CD4-positive, alpha-beta T cell treated with Interleukin-17A for 1 hour (primary cell): ENCODE measurements at regions not wholly inside any gene's neighbourhood (a gene's known extent, or its start where the extent isn't known, plus 50 kb on each side); places are given as distances from the start of the nearest gene placed in this dataset.

Experiments used
- DNase-seq: peaks from one replicate; pipeline ENCODE4 v3.0.0-alpha.2; 2020

DNA sequence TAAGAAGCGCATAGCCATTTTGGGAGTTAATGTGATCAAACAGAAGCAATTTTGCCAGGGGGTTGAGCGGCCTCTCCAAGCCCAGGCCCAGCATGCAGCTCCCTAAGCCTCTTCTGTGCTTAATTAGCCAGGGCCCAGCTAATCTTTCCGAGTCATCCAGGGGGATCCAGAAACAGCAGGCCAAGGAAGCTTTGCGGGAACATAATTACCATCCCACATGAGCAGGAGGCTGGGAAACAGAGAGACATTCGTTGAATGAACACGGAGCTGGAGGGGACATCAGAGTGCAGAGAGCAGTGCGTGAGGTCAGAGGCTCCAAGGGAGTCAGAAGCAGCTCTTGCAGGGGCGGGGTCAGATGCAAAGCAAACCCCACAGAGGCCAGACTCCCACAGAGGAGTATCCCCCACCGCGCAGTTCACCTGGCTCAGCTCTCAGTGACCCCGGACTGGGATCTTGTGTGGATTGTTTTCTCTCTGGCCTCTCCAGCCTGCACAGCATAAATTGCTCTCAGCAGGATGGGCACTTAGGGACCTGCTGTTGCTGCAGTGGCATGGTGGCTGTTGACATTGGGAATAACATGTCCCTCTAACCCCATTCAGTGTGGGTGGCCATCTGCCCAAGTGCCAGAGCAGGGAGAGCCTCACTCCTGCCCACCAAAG is 657.4 kb downstream of the AJAP1 start:
- DNase-seq: no peak

DNA sequence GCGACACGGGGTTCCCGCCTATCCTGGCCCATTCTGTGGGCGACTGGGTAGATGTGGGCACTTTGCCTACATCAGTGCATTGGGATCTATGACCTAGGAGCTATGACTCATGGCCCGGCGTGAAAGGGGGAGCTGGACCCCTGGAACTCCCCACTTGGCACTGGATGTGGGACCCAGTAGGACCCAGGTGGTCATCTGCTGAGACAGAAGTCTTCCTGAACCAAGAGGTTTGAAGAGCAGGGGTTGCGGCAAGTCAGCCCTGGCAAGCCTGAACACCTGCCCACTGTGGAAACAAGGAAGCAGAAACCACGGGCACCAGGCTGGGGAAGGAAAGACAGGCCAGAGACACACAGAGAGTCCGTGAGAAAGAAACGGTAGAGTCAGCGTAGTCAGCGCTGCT is 656.7 kb downstream of the AJAP1 start:
- DNase-seq: no peak

DNA sequence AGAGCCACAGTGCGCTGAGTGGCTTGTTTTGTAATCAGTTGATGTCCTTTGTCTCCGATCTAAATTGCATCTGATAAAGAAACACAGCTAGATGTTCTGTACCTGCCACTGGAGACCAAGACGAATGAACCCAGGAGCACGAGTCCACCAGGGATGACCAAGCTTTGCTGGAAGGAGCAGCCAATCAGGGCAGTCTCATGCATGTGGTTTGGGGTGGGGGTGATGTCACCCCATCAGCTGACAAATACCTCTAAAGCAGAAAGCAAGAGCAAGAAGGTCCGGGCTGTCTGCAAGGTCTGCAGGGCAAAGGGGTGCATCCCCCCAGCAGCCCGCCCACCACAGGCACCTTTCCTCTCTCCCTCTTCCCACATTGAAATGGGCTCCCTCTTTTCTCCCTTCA is 653.8 kb downstream of the AJAP1 start:
- no peak for DNase-seq

DNA sequence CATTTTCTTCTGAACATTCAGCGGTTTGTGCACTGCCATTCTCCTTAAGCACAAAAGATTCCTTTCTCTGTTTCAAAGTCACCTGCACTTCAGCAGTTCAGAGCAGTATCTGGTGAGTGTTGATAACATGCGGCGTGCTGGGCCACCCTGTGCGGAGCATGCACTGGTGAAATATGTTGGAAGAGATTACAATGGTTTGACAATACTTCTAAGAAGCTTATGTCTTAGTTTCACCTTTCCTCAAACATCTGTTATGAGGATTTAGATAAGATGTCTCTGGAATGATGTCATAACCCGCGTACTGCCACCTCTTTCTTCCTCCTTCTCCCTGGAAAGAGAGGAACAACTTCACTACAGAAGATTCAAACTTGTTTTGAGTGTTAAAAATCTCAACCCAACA is 650.3 kb downstream of the AJAP1 start:
- no peak for DNase-seq

DNA sequence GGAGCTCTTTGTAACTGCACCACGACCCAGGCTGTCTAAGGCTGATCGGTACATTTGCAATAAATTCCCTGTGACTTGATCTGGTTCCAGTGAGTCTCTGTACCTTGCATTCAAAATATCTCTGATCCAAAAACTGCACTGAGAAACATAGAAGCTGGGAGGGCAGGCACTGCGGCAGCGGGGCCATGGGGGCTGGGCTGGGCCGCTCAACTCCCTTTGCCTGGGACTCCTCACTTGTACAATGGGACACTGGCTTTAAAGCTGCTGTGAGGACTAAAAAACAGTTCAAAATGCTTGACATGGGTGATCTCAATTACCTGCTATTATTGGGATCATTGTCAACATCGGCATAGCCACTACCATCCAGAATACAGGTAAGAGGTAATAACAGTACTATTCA is 644.0 kb downstream of the AJAP1 start:
- DNase-seq: no peak

DNA sequence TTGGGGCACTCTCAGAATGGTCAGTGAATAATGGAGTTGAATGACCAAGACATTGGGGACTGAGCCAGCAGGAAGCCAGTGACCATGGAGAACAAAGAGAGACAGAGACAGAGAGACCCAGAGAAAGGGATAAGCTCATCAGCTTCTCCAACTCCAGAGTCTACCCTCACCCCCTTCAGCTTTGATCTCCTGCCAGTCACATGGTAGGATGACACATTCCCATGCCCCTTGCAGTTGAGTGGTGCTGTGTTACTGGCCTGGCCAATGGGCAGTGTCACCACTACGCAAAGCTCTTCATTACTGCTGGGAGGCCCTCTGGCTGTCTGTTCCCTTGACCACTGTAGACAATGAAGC is 643.5 kb downstream of the AJAP1 start:
- DNase-seq: no peak

DNA sequence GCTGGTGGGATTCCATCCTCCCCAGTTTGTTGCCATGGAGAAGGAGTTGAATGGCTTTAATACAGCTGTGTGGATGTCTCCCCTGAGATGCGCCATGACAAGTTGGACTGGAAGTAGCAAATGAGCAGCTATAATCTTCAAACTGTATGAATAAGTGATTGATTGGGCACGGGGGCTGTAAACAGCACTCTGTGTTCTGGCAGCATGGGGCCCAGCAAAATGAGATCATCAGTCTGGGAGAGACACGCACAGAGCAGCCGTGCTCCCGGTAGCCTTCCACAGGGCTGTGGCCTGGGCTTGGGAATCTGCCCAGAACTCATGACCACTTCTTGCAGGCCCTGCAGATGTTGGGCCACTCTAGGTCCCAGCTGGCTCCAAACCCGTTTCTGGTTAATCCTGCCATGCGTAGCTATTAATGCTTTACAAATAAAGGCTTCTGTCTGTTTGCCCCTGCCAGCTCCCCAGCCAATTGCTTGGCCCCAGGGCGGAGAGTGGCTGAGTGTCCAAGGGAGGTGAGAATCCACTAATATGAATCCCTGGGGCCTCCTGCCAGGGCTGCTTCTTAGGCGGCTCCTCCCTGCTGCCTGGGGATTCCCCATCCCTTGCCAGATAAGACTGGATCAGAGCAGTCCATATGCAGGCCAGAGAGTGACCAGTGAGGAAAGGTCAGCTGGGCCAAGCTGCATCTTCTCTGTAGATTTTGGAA is 642.9 kb downstream of the AJAP1 start:
- DNase-seq: no peak

DNA sequence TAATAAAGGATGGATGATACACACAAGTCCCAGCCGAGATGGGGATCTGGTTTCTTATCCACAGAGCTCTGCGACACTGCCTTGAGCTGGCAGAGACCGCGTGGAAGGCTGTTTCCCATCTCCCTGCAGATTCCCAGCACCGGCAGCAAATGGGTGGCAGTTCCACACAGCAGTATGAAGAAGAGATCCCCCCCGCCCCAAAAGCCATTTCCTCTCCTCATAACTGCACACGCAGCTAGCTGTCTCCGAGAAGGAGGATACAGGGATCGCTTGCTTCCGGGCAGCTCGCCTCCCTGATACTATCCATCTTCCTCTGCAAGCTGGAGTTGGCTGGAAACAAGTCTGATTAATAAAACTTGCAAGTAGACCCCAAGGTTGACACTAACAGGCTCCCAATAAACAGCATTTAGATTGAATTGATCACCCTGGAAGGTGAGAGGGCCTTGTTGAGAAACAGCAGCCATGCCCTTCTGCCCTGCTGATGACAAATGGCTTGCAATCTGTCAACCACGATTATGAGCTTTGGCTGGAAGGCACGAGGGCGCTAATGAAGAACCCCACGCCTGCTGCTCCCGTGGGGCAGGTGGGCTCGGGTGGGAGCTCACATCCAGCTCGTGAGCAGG is 642.3 kb downstream of the AJAP1 start:
- no peak for DNase-seq

DNA sequence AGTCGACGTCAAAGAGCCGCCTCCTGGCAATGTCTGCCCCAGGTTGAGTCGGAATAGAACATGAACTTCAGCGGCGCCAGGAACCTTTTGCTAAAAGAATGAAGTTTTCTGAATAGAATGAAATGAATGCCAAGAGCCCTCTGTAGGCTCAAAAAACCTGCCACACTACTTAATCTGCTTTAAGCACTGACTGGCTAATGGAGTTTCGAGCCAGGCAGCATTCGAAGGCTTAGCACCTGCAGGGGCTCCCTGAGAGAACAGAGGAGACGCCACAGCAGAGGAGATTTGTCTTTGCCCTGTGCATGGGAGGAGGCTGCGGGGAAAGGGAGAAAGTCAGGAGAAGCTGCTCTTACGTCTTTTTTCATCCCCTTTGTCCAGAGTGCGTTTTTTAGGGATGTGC is 641.7 kb downstream of the AJAP1 start:
- no peak for DNase-seq

DNA sequence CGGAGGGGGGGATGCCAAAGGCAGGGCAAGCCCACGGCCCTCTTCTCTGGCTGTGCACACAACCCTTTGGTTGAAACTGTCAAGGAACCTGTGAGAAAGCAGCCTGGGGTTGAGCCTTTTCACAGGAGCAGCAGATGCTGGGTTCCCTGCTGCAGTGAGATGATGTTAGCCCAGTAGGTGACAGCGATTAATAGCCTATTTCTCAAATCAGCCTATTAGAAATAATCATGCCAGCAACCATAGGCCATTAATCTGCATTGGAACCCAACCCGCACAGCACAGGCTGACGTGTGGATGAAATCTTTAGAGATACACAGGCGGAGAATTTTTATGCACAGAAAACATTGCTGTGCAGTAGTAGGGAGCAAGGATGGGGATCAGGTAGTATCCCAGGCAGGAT is 637.5 kb downstream of the AJAP1 start:
- no peak for DNase-seq

DNA sequence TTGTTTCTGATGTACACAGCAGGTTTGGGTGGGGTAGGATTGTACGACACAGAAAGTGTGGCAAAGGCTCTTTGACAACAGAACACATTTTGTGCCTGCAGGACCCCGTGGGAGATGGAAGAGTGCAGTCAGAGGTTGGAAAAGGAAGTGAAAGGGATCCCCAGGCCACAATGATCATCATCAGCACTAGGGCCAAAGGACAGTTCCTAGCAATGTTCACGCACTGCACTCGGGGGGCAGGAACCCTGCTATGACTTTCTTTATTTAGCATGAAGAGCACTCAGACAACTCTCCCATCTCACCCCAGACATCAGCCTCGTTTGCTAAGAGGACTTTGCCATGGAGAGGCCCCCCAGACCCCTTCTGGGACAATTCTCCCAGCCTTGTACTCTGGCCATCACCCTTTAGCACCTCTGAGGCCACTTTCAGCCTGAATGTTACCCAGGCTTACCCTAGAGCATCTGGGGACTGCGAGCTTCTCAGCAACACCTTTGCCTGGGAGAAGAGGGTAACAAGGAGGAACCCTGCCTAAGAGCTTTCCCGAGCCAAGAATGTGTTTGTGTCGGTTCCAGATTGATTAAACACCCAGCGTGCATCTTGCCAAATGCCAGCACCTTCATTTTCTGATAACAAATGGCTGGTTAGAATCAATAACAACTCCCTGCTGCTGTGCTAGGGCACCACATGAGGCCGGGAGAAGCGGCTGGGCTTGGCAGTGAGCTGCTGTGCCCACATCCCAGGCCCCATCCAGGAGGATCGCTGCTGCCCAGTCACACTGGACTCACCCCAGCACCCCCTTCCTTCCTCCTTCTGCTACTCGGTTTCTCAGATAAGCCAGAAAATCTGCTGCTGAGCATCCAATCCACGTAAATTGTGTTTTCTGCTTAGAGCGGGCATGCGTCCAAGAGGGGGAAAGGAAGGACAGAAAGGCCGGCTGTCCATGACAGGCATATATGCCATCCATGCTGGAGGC is 633.1 kb downstream of the AJAP1 start:
- DNase-seq: no peak

DNA sequence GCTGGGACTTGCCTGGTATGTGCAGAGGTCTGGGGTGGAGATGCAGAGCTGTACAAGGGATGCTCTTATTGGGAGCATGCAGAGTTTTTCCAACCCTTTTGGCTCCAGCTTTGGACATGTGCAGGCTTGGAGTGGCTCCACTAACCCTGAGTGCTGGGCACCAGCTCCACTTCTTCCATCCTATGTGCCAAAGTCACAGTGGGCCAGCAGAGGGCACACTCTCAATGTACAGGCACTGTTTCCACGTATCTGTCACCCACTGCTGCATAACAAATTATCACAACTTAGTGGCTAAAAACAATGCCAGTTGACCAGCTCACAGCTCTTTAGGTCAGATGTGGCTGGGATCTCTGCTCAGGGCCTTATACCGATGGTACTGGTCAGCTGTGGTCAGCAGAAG is 631.8 kb downstream of the AJAP1 start:
- peak; percentile 52 for DNase-seq

DNA sequence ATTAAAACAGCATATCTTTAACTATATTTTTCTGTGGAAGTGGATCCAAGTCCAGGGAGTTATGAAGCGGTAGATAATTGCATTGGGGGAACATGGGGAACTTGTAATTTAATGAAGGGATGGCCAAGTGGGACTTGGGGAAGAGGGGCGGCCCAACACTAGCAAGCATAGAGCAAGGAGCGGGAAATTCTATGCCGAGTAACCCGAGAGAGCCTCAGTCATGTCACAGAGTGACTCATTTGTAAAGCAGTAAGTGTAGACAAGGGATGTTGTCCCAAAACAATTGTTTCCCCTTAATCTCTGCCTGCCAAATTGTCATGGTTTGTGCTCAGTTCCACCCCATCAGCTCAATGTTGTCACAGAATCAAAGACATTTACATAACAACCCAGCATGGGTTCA is 620.1 kb downstream of the AJAP1 start:
- DNase-seq: no peak

DNA sequence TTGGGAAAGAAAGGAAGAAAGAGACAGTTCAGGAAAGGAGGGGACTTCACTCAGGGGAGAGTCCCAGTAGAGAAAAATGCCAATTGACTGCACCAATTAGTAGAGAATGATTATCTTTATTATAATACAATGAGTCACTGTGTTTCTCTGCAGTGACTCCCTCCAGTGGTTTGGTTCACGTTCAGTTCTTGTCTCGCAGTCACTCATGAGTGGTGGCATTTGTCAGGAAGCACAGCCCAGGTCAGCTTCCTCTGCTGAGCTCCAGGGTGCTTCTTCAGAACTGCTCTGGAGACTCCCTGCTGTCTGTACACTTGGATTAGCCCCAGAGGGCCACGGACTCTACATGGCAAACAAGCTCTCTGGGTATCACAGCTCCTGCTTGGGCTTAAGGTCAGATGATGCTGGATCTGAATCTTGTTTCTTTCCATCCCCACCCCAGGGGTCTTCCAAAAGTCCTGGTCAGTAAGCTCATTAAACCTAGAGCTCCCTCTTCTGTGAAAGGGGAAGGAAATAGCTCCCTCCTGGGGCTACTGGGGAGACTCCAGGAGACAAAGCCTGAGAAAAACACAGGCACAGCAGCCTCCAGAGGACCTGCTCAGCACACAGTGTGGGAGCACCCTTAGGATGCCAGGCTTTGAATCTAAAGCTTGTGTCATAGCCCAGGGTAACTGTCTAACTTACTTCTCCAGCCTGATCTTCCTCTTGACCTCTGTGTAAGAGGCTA is 619.0 kb downstream of the AJAP1 start:
- DNase-seq: no peak

DNA sequence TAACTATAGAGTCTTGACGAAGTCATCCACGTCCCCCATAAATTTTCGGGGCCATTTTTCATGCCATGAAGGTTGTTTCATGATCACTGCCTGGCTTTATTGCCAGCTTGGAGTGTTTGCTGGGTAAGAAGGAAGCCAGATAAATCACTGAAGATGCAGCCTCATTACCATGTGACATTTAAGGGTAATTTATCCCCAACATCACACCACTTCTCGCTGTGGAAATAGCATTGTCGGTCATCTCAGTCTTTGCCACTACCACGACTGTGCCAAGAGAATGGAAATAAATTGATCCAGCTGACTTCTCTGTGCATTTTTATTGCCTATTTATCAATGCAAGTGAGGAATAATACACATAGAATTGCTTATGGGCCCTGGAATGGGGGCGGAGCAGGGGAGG is 617.9 kb downstream of the AJAP1 start:
- no peak for DNase-seq

DNA sequence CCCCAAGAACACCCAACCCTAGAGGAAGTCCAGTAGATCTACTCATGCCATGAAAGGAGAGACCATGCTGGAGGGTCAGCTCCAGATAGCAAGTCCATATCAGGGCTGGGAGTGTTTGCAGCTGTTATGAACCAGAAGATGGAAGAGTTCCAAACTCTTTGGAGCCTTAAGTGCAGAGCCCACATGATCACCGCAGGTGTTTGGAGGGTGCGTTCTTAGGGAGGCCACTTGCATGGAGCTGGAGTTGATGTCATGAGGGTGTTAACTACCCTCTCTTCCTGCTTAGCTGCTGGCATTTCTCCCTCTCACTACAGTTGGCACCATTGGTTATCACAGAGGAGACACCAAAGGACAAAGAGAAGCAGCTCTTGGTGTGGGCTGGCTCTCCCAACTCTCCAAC is 616.9 kb downstream of the AJAP1 start:
- DNase-seq: no peak

DNA sequence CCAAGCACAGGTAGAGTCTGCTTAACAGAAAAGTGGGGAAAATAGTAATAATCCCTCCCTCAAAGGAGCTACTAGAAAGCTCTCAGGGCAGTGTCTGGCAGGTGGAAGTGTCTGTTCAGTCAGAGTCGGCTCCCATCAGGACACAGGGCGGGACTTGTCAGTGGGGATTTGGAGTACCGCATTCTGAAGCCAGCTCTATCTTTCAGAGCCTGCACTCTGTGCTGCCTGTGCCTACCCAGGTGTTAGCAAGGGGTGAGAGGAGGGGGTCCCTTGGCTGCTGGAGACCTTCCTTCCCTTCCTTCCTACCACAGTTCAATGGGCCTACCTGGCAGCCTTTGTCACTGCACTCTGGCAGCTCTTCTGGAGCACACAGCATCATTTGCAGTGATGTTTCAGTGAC is 615.5 kb downstream of the AJAP1 start:
- DNase-seq: no peak

DNA sequence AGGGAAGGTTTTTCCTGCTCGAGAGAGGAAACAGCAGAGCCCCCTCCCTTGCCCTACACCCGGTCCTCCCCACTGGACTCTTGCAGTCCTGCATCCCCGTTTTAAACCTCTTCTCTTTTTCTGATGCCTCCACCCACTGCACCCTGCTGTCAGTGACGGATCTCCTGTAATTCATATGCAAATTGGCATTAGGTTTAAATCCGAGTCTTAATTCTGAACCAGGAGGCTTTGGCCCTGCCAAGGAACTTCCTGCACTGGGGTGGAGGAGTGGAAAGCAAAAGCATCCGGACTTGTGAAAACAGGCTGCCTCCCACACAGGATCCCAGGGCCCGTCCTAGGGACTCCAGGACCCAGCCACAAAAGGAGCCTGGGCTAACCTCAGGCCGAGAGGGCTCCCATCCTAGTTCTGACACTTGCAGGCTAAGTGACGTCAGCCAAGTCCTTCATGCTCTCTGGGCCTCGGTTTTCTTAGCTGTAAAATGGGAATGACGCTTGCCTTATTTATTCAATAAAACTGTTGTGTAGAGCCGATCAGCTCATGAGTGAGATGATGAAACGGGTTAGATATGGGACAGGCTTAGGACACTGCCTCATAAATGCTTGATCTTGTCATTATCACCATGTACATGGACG is 613.3 kb downstream of the AJAP1 start:
- DNase-seq: no peak

DNA sequence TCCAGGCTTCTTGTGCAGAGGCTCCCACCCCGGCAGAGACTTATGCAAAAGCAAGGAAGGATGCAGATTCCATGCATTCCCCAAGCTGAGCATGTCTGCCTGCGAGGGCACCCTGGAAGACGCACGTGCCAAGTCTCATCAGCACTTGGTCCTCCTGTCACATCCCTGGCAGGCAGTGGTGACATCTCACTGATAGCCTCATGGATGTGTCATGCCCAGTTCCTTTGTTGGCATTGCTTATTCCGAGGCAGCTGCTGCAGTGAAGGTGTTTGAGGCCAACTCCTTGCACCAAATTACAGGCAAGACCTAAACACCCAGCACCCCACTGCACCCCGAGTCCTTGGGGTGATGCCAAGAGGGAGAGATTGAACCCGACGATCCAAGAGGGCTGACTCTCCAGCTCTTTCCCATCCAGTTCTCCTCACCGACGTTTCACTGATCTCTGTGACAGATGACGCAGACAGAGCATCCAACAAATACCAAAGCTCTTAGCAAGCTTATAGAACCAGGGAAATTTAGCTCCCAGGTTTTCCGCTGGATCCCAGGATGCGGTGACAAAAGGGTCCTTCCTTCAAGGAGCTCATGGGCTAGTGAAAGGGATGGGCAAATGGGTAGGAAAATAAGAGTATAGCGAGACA is 611.1 kb downstream of the AJAP1 start:
- no peak for DNase-seq

DNA sequence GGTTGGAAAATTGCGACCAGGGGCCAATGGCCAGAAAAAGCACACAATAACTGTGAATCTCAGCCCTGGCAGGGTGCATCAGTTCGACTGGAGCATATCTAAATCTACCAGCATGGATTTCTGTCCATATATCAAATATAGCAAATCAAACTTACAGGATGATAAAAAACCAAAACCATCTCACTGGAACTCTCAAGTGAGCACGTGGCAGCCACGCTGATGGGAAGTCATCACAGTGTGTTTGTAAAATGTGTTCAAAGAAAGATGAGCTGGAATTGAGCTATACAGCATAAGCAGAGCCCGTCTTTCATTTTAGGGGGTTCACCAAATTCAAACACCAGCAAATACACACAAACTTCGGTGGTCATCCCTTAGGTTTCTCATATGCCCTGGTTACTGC is 610.1 kb downstream of the AJAP1 start:
- DNase-seq: no peak

DNA sequence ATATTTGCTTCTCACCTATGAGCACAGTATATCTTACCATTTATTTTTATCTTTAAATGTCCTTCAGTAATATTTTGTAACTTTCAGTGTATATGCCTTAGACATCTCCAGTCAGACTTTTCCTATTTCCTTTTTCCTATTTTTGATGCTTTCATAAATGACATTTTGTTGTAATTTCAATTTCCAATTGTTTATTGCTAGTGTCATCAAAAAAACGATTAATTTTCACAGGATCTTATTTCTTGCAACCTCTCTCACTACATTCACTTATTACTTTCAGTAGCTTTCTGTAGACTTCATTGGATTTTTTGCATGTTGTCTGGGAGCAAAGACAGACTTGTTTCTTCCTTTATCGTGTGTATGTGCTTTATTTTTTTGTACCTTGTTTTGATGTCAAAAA is 602.4 kb downstream of the AJAP1 start:
- DNase-seq: no peak

DNA sequence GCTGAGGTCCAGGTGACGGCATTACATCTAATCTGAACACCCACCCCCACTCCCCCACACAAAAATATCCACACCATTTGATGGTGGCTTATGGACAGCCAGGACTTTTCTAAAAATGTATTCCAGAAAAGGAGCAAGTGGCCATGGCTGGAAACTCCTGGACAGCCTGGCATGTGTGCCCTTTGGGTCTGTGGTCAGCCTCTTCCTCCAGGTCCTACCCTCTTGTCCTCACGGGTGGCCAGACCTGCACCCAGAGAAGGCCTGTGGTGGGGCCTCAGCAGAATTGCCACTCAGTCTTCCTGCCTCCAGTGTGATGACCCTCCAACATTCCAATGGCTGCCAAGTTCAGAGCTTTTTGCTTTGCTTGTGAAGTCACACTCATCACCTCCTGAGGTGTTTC is 600.6 kb downstream of the AJAP1 start:
- no peak for DNase-seq
